GM18502 (cell line): ENCODE measurements at regions not wholly inside any gene's neighbourhood (a gene's known extent, or its start where the extent isn't known, plus 50 kb on each side); places are given as distances from the start of the nearest gene placed in this dataset.

Experiments
- ATAC-seq: cut with Tn5 transposase; IDR thresholded peaks from one replicate; pipeline ENCODE4 v1.9.1; 2021; ENCODE audit warnings: mild to moderate bottlenecking; ENCODE audit not compliant: unreplicated experiment, poor library complexity

GRCh38 chr13:104327211-104327610 is 1261.0 kb upstream of the SLC10A2 start:
- no peak for ATAC-seq

GRCh38 chr13:104326523-104326922 is 1260.3 kb upstream of the SLC10A2 start:
- ATAC-seq, result no peak

- ATAC-seq, result no peak
Observed at GRCh38 chr13:104321756-104322155, 1255.5 kb upstream of the SLC10A2 start.

- no peak for ATAC-seq
Observed at GRCh38 chr13:104320446-104320845, 1254.2 kb upstream of the SLC10A2 start.

GRCh38 chr13:104318121-104318520 is 1251.9 kb upstream of the SLC10A2 start:
- no peak for ATAC-seq

- ATAC-seq, result no peak
Observed at GRCh38 chr13:104315606-104316005, 1249.4 kb upstream of the SLC10A2 start.

- no peak for ATAC-seq
Observed at GRCh38 chr13:104314926-104315535, 1248.8 kb upstream of the SLC10A2 start.

GRCh38 chr13:104314321-104314720 is 1248.1 kb upstream of the SLC10A2 start:
- no peak for ATAC-seq

GRCh38 chr13:104310861-104311260 is 1244.6 kb upstream of the SLC10A2 start:
- no peak for ATAC-seq

GRCh38 chr13:104309431-104309830 is 1243.2 kb upstream of the SLC10A2 start:
- no peak for ATAC-seq

- no peak for ATAC-seq
Observed at GRCh38 chr13:104301171-104301975, 1235.2 kb upstream of the SLC10A2 start.

GRCh38 chr13:104297075-104297474 is 1230.9 kb upstream of the SLC10A2 start:
- no peak for ATAC-seq

GRCh38 chr13:104296286-104296685 is 1230.1 kb upstream of the SLC10A2 start:
- no peak for ATAC-seq

GRCh38 chr13:104295537-104295936 is 1229.3 kb upstream of the SLC10A2 start:
- ATAC-seq, result no peak

- ATAC-seq, result no peak
Observed at GRCh38 chr13:104289400-104289799, 1223.2 kb upstream of the SLC10A2 start.

- ATAC-seq, result no peak
Observed at GRCh38 chr13:104288496-104288895, 1222.3 kb upstream of the SLC10A2 start.

- ATAC-seq, result no peak
Observed at GRCh38 chr13:104286566-104287290, 1220.5 kb upstream of the SLC10A2 start.

GRCh38 chr13:104281910-104282309 is 1215.7 kb upstream of the SLC10A2 start:
- no peak for ATAC-seq

GRCh38 chr13:104270731-104271130 is 1204.5 kb upstream of the SLC10A2 start:
- no peak for ATAC-seq

GRCh38 chr13:104267206-104267811 is 1201.1 kb upstream of the SLC10A2 start:
- no peak for ATAC-seq

- ATAC-seq, result no peak
Observed at GRCh38 chr13:104256701-104257100, 1190.5 kb upstream of the SLC10A2 start.
